WERI-Rb-1 (cell line): ENCODE measurements at regions not wholly inside any gene's neighbourhood (a gene's known extent, or its start where the extent isn't known, plus 50 kb on each side); places are given as distances from the start of the nearest gene placed in this dataset.

Experiments
- DNase-seq: peaks from one replicate; pipeline ENCODE4 v3.0.0-alpha.2; 2020
- H3K27ac ChIP-seq: fragments of 250-450 bp; sonication (Bioruptor Pico); 2 replicates; pipeline ENCODE4 v1.5.1; 2020; ENCODE audit warnings: mild to moderate bottlenecking, moderate library complexity
- H3K27me3 ChIP-seq: fragments of 250-450 bp; sonication (Bioruptor Pico); 2 replicates; pipeline ENCODE4 v1.5.1; 2021; ENCODE audit warnings: mild to moderate bottlenecking, low read depth, moderate library complexity; ENCODE audit not compliant: insufficient read depth, severe bottlenecking
- H3K36me3 ChIP-seq: fragments of 250-450 bp; sonication (Bioruptor Pico); 2 replicates; pipeline ENCODE4 v1.5.1; 2020; ENCODE audit warnings: mild to moderate bottlenecking, moderate library complexity
- H3K4me3 ChIP-seq: 2 replicates; pipeline ENCODE4 v1.5.1; 2011; ENCODE audit warnings: low read depth, mild to moderate bottlenecking, control low read depth, low read length
- H3K9me3 ChIP-seq: fragments of 250-450 bp; sonication (Bioruptor Pico); 2 replicates; pipeline ENCODE4 v1.5.1; 2021; ENCODE audit warnings: mild to moderate bottlenecking, moderate library complexity; ENCODE audit not compliant: severe bottlenecking
- CTCF ChIP-seq: IDR thresholded peaks from 2 replicates; pipeline ENCODE4 v1.5.1; 2011; ENCODE audit warnings: low read depth, mild to moderate bottlenecking, control low read depth, inconsistent platforms, low read length

- no peak for DNase-seq
- no peaks in the 10 kb centered on the region for H3K27me3 ChIP-seq
- no peak overlapping the region for H3K4me3 ChIP-seq
- H3K9me3 ChIP-seq = no peaks in the 10 kb centered on the region
- TF ChIP-seq CTCF = no peak
- H3K36me3 ChIP-seq = no peaks in the 10 kb centered on the region
- H3K27ac ChIP-seq = no peak overlapping the region
These were observed 100.1 kb upstream of the SLC45A1 start for GRCh38 chr1:8217809-8218208.

- no peaks in the 10 kb centered on the region for H3K36me3 ChIP-seq
- no peak overlapping the region for H3K27ac ChIP-seq
- H3K4me3 ChIP-seq = no peak overlapping the region
- no peak for DNase-seq
- no peaks in the 10 kb centered on the region for H3K9me3 ChIP-seq
- TF ChIP-seq CTCF = no peak
- no peaks in the 10 kb centered on the region for H3K27me3 ChIP-seq
These were observed 100.8 kb upstream of the SLC45A1 start for GRCh38 chr1:8217011-8217711.

- Histone ChIP-seq H3K27me3 (no peaks in the 10 kb centered on the region), H3K9me3 (no peaks in the 10 kb centered on the region), H3K4me3 (no peak overlapping the region), H3K27ac (no peak overlapping the region), H3K36me3 (no peaks in the 10 kb centered on the region)
- TF ChIP-seq CTCF = no peak
- no peak for DNase-seq
These were observed 101.9 kb upstream of the SLC45A1 start for GRCh38 chr1:8216005-8216404.

- Histone ChIP-seq H3K27ac (no peak overlapping the region), H3K36me3 (no peaks in the 10 kb centered on the region), H3K27me3 (no peaks in the 10 kb centered on the region), H3K9me3 (no peaks in the 10 kb centered on the region), H3K4me3 (no peak overlapping the region)
- no peak for TF ChIP-seq CTCF
- DNase-seq = no peak
These were observed 103.3 kb upstream of the SLC45A1 start for GRCh38 chr1:8214501-8215173.

GRCh38 chr1:8213676-8214075, 104.2 kb upstream of the SLC45A1 start:
- H3K36me3 ChIP-seq = no peaks in the 10 kb centered on the region
- no peaks in the 10 kb centered on the region for H3K27me3 ChIP-seq
- TF ChIP-seq CTCF = no peak
- no peak for DNase-seq
- H3K27ac ChIP-seq = no peak overlapping the region
- no peaks in the 10 kb centered on the region for H3K9me3 ChIP-seq
- no peak overlapping the region for H3K4me3 ChIP-seq
